ENCODE measurements at regions not wholly inside any gene's neighbourhood (a gene's known extent, or its start where the extent isn't known, plus 50 kb on each side); places are given as distances from the start of the nearest gene placed in this dataset.

DNA sequence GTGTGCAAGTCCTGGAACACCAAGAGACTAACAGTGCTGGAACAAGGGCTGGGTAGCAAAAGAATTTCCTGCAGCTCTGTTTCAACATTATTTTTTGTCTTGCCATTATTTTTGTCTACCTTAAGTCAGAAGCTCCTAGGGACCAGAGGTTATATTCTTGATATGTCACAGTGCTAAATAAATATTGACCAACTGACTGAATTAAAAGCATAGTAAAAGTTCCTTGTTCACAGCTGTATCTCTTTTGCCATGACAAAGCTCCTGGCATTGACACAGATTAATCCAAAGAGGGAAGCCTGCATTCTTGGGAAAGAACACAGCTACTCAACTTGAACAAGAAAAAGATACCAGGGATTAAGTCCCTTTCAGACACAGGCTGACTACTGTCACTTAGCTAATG lies 136.5 kb downstream of the SPTSSA start:
- Histone ChIP-seq H3K4me3 (no peak overlapping the region), H3K36me3 (no peaks in the 10 kb centered on the region)
- no peak for TF ChIP-seq CTCF (IDR thresholded peaks at IDR 0.05)
- no peak for TF ChIP-seq POLR2A (IDR thresholded peaks at IDR 0.05)
- no peak for TF ChIP-seq EP300 (IDR thresholded peaks at IDR 0.05)
- no peak for TF ChIP-seq POLR2AphosphoS5 (IDR thresholded peaks at IDR 0.05)

DNA sequence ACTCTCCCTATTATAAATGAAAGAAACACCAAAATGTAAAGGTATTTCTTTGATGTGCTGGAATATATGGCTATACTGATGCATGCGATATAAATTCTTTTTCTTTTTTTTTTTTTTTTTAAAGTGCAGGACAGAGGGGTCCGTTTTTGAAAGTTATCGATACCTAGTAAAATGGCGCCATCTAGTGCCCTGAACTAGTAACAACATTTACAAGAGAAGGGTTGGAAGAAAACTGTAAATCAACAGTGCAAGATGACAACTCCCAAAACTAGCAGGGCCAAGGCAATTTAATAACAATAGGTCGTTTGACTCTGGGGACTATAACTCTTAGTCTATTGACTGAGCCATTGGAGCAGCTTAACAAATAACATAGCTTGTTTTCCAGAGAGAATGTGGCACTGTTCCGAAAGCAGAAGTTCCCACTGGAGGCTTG lies 137.7 kb downstream of the SPTSSA start:
- Histone ChIP-seq H3K4me1 (peaks cover 4 to 21% (median 5%) of the 10 kb centered on the region in 3 donors), H3K36me3 (no peaks in the 10 kb centered on the region), H3K4me3 (no peak overlapping the region), H3K9me3 (no peaks in the 10 kb centered on the region), H3K27ac (no peak overlapping the region), H3K27me3 (no peaks in the 10 kb centered on the region)
- WGBS, 2 donors (ENCODE audit: low coverage in 1 of 2): 18% methylated on average over 5 to 6 of the region's 6 CpGs
- no peak for TF ChIP-seq POLR2A (IDR thresholded peaks at IDR 0.05)
- TF ChIP-seq POLR2AphosphoS5 (IDR thresholded peaks at IDR 0.05): no peak
- peak; percentile 53 to 73 (median 66) for TF ChIP-seq CTCF (IDR thresholded peaks at IDR 0.05)
- no peak for ATAC-seq

More for the DNA sequence above, 136.5 kb downstream of the SPTSSA start:
- ATAC-seq: no peak
- Histone ChIP-seq H3K4me1 (peaks cover 4 to 24% (median 5%) of the 10 kb centered on the region in 3 donors), H3K27me3 (no peaks in the 10 kb centered on the region), H3K27ac (no peak overlapping the region), H3K9me3 (no peaks in the 10 kb centered on the region)

DNA sequence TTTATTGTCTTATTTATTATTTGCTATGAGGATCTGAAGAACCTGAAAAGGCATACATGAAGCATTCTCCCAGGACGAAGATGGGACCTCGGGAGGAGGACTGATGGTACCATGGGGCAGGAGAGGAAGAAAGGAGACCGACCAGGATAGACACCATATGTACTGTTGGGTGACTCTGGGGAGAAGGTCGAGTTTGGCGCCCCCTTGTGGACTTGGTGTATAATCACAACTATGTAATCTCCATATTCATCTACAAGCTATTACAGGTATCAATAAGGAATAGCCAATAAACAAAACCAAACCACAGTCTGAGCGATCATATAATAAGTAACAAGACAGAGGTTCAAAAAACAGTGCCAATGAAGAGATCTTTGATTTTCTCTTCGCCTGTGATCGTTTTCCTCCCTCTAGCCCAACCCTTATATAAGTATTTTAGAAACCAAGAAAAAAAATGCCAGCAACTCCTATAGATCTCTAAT lies 139.1 kb downstream of the SPTSSA start:
- Histone ChIP-seq H3K27ac (no peak overlapping the region), H3K4me1 (peaks cover 0 to 7% (median 5%) of the 10 kb centered on the region in 3 donors), H3K27me3 (no peaks in the 10 kb centered on the region), H3K36me3 (no peaks in the 10 kb centered on the region), H3K9me3 (no peaks in the 10 kb centered on the region), H3K4me3 (no peak overlapping the region)
- WGBS, 2 donors (ENCODE audit: low coverage in 1 of 2): 50 to 59% methylated on average over 8 of the region's 8 CpGs
- no peak for ATAC-seq
- TF ChIP-seq POLR2A (IDR thresholded peaks at IDR 0.05) (no peak), EP300 (IDR thresholded peaks at IDR 0.05) (no peak), CTCF (IDR thresholded peaks at IDR 0.05) (peak; percentile 45 to 59 (median 56)), POLR2AphosphoS5 (IDR thresholded peaks at IDR 0.05) (no peak)

GRCh38 chr14:34319140-34319539 lies 142.9 kb downstream of the SPTSSA start:
- H3K4me1 ChIP-seq: peaks cover 0 to 1% (median 0%) of the 10 kb centered on the region in 3 donors
- no peak overlapping the region for H3K4me3 ChIP-seq
- no peak for TF ChIP-seq CTCF (IDR thresholded peaks at IDR 0.05)
- TF ChIP-seq EP300 (IDR thresholded peaks at IDR 0.05): no peak
- TF ChIP-seq POLR2A (IDR thresholded peaks at IDR 0.05): no peak
- no peak for TF ChIP-seq POLR2AphosphoS5 (IDR thresholded peaks at IDR 0.05)
- H3K9me3 ChIP-seq: no peaks in the 10 kb centered on the region
- no peak for ATAC-seq
- no peak overlapping the region for H3K27ac ChIP-seq
- no peaks in the 10 kb centered on the region for H3K27me3 ChIP-seq
- 49% methylated on average over 2 of the region's 4 CpGs; no CpG with 5 or more reads in 1 of the 2 donors for WGBS, 2 donors (ENCODE audit: low coverage in 1 of 2)
- no peaks in the 10 kb centered on the region for H3K36me3 ChIP-seq

DNA sequence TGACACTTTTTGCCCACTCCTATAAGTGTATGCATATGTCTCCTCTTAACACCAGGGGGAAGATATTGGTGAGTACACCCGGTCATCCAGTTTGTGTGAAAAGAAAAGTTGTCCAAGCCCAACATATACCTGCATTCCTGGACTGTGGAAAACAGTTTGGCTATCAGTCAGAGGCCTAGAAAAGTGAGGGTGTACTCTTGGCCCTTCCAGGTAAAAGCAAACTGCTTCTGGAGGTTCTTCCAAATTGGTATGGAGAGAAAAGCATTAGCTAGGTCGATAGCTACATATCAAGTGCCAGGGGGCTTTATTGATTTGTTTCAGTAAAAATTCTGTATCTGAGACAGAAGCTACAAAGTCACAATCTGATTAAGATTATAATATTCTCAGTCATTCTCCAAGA lies 144.0 kb downstream of the SPTSSA start:
- 76 to 80% methylated on average over 1 to 2 of the region's 2 CpGs for WGBS, 2 donors (ENCODE audit: low coverage in 1 of 2)
- H3K27me3 ChIP-seq: no peaks in the 10 kb centered on the region
- no peaks in the 10 kb centered on the region for H3K9me3 ChIP-seq
- no peaks in the 10 kb centered on the region for H3K36me3 ChIP-seq
- no peak for ATAC-seq
- H3K4me3 ChIP-seq: no peak overlapping the region
- no peaks in the 10 kb centered on the region for H3K4me1 ChIP-seq
- no peak overlapping the region for H3K27ac ChIP-seq
- no peak for TF ChIP-seq EP300 (IDR thresholded peaks at IDR 0.05)
- TF ChIP-seq CTCF (IDR thresholded peaks at IDR 0.05): no peak
- no peak for TF ChIP-seq POLR2AphosphoS5 (IDR thresholded peaks at IDR 0.05)
- no peak for TF ChIP-seq POLR2A (IDR thresholded peaks at IDR 0.05)
